Gastroesophageal sphincter (tissue), 4 donors: ENCODE measurements at regions not wholly inside any gene's neighbourhood (a gene's known extent, or its start where the extent isn't known, plus 50 kb on each side); places are given as distances from the start of the nearest gene placed in this dataset.

ENCODE experiments used
- ATAC-seq: fragments of 150-250 bp; one replicate; pipeline ENCODE4 v1.9.1; 2016; ENCODE audit warnings: mild to moderate bottlenecking, moderate library complexity
- H3K27ac ChIP-seq, 4 donors: fragments of 200-600 bp; sonication (generic) in 3 of 4; 1 replicate in 3 of 4; 2 replicates in 1 of 4; pipeline ENCODE4 v1.5.1; 2016 to 2019
- H3K27me3 ChIP-seq: fragments of 200-600 bp; sonication (generic); one replicate; pipeline ENCODE4 v1.5.1; 2019
- H3K36me3 ChIP-seq, 2 donors: fragments of 200-600 bp; sonication (generic); one replicate each; pipeline ENCODE4 v1.5.1; 2019; ENCODE audit warnings: control low read depth in 1 of 2
- H3K4me1 ChIP-seq, 3 donors: fragments of 200-600 bp; sonication (generic); 1 replicate in 2 of 3; 2 replicates in 1 of 3; pipeline ENCODE4 v1.5.1; 2016 to 2019; ENCODE audit warnings: control low read depth in 2 of 3
- H3K4me3 ChIP-seq, 2 donors: fragments of 200-600 bp; sonication (generic); one replicate each; pipeline ENCODE4 v1.5.1; 2019; ENCODE audit warnings: mild to moderate bottlenecking in 1 of 2, moderate library complexity in 1 of 2
- H3K9me3 ChIP-seq, 3 donors: fragments of 200-600 bp; sonication (generic); one replicate each; pipeline ENCODE4 v1.5.1; 2017 to 2019; ENCODE audit warnings: control low read depth in 2 of 3
- EP300 ChIP-seq: sonication (generic); formaldehyde crosslinking; IDR thresholded peaks from one replicate; pipeline ENCODE4 v1.6.1; 2017; ENCODE audit warnings: antibody characterized with exemption, mild to moderate bottlenecking
- POLR2A ChIP-seq, 2 donors: fragments of 450-650 bp; IDR thresholded peaks; one replicate each; pipeline ENCODE4 v1.6.1; 2017; ENCODE audit warnings: antibody characterized with exemption in 2 of 2, mild to moderate bottlenecking in 2 of 2, moderate library complexity in 1 of 2
- POLR2AphosphoS5 ChIP-seq: sonication (generic); formaldehyde crosslinking; IDR thresholded peaks from one replicate; pipeline ENCODE4 v1.6.1; 2017; ENCODE audit warnings: antibody characterized with exemption
- WGBS, 2 donors: methylation state at CpG; one replicate each; pipeline ENCODE4 v1.1.5; 2018; ENCODE audit warnings: low coverage in 1 of 2; 5-methylcytosine and 5-hydroxymethylcytosine counted together
- TF ChIP-seq, protein P1 (sequence below), 4 experiments: fragments of 200-600 bp in 2 of 4; fragments of 450-650 bp in 2 of 4; sonication (generic) in 1 of 4; IDR thresholded peaks; one replicate each; pipeline ENCODE4 v1.5.1; 2017 to 2019; ENCODE audit warnings: antibody characterized with exemption in 4 of 4, mild to moderate bottlenecking in 2 of 4, moderate library complexity in 2 of 4

DNA sequence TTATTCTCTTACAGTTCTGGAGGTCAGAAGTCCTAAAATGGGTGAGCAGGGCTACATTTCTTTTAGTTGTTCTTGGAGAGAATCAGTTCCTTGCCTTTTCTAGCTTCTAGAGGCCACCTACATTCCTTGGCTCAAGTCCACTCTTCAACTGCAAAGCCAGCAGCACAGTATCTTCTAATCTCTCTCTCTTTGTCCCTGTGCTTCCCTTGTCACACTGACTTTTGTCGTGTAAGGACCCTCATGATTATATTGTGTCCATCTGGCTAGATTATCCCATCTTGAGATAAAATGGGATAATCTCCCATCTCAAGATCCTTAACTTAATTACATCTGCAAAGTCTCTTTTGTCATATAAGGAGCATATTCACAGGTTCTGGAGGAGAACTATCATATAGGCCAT is 359.0 kb downstream of the ADRA2A start:
- Histone ChIP-seq H3K4me1 (no peaks in the 10 kb centered on the region), H3K9me3 (no peaks in the 10 kb centered on the region), H3K27ac (no peak overlapping the region), H3K27me3 (peaks cover 6% of the 10 kb centered on the region), H3K4me3 (no peak overlapping the region), H3K36me3 (no peaks in the 10 kb centered on the region)
- TF ChIP-seq, protein P1, sequence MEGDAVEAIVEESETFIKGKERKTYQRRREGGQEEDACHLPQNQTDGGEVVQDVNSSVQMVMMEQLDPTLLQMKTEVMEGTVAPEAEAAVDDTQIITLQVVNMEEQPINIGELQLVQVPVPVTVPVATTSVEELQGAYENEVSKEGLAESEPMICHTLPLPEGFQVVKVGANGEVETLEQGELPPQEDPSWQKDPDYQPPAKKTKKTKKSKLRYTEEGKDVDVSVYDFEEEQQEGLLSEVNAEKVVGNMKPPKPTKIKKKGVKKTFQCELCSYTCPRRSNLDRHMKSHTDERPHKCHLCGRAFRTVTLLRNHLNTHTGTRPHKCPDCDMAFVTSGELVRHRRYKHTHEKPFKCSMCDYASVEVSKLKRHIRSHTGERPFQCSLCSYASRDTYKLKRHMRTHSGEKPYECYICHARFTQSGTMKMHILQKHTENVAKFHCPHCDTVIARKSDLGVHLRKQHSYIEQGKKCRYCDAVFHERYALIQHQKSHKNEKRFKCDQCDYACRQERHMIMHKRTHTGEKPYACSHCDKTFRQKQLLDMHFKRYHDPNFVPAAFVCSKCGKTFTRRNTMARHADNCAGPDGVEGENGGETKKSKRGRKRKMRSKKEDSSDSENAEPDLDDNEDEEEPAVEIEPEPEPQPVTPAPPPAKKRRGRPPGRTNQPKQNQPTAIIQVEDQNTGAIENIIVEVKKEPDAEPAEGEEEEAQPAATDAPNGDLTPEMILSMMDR (IDR thresholded peaks at IDR 0.05): no peak
- TF ChIP-seq POLR2AphosphoS5 (no peak), POLR2A (IDR thresholded peaks at IDR 0.05) (no peak)
- ATAC-seq: no peak
- WGBS, 2 donors: 56% methylated on average over 1 of the region's 1 CpG; no CpG with 5 or more reads in 1 of the 2 donors

DNA sequence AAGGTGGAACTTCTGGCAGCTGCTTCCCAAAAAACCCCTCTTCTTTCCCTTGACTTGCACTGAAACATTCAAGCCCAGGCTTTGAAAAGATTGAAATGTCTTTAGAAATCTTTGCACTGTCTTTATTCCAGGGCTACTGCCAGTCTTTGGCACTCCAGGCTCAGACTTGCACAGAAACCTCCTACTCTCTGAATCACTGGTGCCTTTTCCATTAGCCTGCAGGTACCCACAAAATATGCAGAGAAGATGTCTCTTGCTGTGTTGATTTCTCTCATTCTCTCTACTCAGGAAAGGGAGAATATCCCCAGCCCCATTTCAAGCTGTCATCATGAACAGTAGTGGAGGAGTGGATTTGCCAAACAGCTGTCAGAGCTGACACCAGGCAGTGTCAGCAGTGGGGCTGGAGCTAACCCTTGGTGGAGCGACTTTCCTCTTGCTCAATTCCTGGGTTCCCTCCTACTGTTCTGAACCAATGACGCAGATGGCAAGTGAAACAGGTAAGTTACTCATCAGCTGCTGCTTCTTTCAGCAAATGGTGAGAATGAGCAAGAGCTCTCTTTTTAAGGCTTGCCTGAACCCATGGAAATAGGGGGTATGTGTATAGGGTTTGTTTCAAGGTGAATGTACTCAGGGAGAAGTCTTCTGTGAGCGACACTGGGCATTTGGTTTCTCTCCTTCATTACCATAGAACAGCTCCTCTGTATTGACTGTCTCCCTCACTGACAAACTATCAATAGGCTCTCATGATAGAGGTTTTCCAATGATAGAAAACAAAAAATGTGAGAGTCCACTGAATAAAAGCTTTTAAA is 362.4 kb downstream of the ADRA2A start:
- Histone ChIP-seq H3K27ac (no peak overlapping the region), H3K36me3 (no peaks in the 10 kb centered on the region), H3K27me3 (peaks cover 6% of the 10 kb centered on the region), H3K4me1 (no peaks in the 10 kb centered on the region), H3K9me3 (no peaks in the 10 kb centered on the region), H3K4me3 (no peak overlapping the region)
- 80 to 100% methylated on average over 1 to 2 of the region's 3 CpGs for WGBS, 2 donors
- no peak for ATAC-seq
- TF ChIP-seq, protein P1 (IDR thresholded peaks at IDR 0.05): no peak
- no peak for TF ChIP-seq EP300
- no peak for TF ChIP-seq POLR2AphosphoS5
- TF ChIP-seq POLR2A (IDR thresholded peaks at IDR 0.05): no peak

DNA sequence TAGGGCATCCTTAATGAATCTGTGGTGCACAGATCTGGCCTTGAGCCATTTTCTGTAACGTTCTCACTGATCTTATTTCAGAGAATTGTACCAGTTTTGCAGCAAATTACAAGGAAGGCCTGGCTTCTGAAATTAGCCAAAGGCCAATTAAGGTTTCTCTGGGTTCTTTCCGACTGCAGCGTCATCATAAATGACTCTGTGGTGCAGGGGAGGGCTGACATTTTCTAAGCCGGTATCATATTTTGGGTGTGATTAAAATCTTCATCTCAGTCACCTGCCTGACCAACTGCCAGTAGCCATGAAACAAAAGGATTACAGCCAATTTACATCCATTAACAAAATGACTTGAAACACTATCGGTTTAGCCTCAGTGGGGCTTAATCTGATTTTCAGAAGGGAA is 363.7 kb downstream of the ADRA2A start:
- TF ChIP-seq EP300: no peak
- TF ChIP-seq POLR2A (IDR thresholded peaks at IDR 0.05): no peak
- TF ChIP-seq POLR2AphosphoS5: no peak
- TF ChIP-seq, protein P1 (IDR thresholded peaks at IDR 0.05): no peak
- ATAC-seq: no peak
- no peaks in the 10 kb centered on the region for H3K4me1 ChIP-seq
- H3K4me3 ChIP-seq: no peak overlapping the region
- peaks cover 6% of the 10 kb centered on the region for H3K27me3 ChIP-seq
- H3K9me3 ChIP-seq: no peaks in the 10 kb centered on the region
- no peaks in the 10 kb centered on the region for H3K36me3 ChIP-seq
- H3K27ac ChIP-seq: no peak overlapping the region
- WGBS, 2 donors: 55 to 84% methylated on average over 4 to 5 of the region's 5 CpGs

DNA sequence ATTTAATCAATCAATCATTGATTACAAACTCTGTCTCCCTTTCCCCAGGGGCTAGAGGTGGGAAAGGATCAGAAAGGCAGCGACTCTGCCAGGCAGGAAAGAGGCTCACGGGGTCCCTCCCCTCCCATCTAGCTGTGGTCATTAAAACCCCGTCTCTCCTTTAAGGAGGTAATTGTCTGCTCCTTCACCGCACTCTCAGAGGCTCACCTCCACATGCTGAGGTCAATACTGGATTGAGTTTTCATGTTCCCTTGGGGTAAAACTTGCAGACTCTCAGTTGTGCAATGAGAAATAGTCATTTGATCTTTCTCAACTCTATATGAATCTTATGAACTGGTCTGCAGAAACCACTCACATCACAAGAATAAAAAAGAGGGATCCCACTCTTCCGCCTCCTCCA is 368.8 kb downstream of the ADRA2A start:
- Histone ChIP-seq H3K36me3 (no peaks in the 10 kb centered on the region), H3K4me1 (no peaks in the 10 kb centered on the region), H3K27ac (no peak overlapping the region), H3K27me3 (no peaks in the 10 kb centered on the region), H3K9me3 (no peaks in the 10 kb centered on the region), H3K4me3 (no peak overlapping the region)
- TF ChIP-seq POLR2A (IDR thresholded peaks at IDR 0.05): no peak
- no peak for TF ChIP-seq POLR2AphosphoS5
- TF ChIP-seq, protein P1 (IDR thresholded peaks at IDR 0.05): no peak
- no peak for TF ChIP-seq EP300
- no peak for ATAC-seq
- WGBS, 2 donors: 5 to 44% methylated on average over 1 to 4 of the region's 5 CpGs

DNA sequence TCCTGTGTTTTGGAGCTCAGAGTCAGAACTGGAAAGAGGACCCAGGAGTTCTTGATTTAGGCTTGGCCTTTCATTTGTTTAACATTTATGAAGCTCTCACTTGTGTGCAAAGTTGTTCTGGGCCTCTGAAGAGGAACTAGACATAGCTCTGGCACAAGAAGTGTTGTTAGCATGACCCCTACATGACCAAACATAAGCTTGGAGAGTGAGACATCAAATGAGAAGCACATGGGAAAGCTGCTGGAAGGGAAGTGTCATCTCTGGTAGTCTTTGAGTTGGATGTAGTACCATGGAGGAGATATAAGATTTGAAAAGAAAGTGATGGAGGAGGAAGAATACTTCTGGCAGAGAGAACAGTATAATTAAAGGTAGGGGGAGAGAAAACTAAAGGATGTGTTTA is 370.1 kb downstream of the ADRA2A start:
- H3K9me3 ChIP-seq: no peaks in the 10 kb centered on the region
- ATAC-seq: no peak

More for the DNA sequence above, 370.1 kb downstream of the ADRA2A start:
- no peaks in the 10 kb centered on the region for H3K4me1 ChIP-seq
- TF ChIP-seq, protein P1 (IDR thresholded peaks at IDR 0.05): no peak
- TF ChIP-seq POLR2A (IDR thresholded peaks at IDR 0.05): no peak
- TF ChIP-seq POLR2AphosphoS5: no peak
- TF ChIP-seq EP300: no peak
- H3K27ac ChIP-seq: no peak overlapping the region
- H3K4me3 ChIP-seq: no peak overlapping the region
- H3K36me3 ChIP-seq: no peaks in the 10 kb centered on the region
- H3K27me3 ChIP-seq: no peaks in the 10 kb centered on the region
